Kidney tubule cell (primary cell): ENCODE measurements at regions not wholly inside any gene's neighbourhood (a gene's known extent, or its start where the extent isn't known, plus 50 kb on each side); places are given as distances from the start of the nearest gene placed in this dataset.
"Not testable (repeated sequence)": the region's sequence is repeated elsewhere in the genome, so short reads cannot be mapped to it uniquely, and the experiment has no call there.

ENCODE experiments used
- DNase-seq: peaks from one replicate; pipeline ENCODE4 v3.0.0-alpha.2; 2018; ENCODE audit warnings: low spot score

GRCh38 chr5:82644229-82644628, 366.1 kb upstream of the RPS23 start:
- DNase-seq: no peak

DNA sequence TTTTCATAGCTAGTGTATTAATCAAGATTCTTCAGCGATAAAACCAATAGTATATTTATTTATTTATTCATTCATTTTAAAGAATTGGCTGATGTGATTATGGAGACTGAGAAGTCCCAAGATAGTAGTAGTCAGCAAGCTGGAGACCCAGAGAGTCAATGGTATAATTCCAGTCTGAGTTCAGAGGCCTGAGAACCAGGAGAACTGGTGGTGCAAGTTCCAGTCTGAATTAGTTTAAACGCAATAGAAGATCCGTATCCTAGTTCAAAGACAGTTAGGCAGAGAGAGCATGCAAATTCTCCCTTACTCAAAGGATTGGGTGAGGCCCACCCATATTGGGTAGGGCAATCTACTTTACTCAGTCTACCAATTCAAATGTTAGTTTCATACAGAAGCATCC, 364.2 kb upstream of the RPS23 start:
- DNase-seq: no peak

- peak; percentile 78 for DNase-seq
Measured at GRCh38 chr5:82641331-82642003, 363.3 kb upstream of the RPS23 start.

DNA sequence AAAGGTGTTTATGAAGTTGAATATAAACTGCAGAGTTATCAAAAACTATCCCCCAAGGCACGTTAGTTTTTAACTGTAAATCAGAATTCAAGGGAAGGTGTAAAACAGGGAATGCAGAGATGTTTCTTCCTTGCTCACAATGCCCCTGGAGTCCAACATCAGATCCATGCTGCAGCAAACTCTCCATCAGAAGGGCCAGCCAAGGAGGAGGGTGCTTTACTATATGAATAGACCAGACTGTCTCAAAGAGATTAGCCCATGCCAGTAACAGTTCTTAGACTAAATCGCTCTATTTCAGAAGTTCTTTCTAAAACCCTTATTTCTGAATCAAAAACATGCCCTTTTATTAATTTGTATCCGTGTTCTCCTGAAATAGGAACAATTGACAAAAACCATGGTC, 362.8 kb upstream of the RPS23 start:
- no peak for DNase-seq

DNA sequence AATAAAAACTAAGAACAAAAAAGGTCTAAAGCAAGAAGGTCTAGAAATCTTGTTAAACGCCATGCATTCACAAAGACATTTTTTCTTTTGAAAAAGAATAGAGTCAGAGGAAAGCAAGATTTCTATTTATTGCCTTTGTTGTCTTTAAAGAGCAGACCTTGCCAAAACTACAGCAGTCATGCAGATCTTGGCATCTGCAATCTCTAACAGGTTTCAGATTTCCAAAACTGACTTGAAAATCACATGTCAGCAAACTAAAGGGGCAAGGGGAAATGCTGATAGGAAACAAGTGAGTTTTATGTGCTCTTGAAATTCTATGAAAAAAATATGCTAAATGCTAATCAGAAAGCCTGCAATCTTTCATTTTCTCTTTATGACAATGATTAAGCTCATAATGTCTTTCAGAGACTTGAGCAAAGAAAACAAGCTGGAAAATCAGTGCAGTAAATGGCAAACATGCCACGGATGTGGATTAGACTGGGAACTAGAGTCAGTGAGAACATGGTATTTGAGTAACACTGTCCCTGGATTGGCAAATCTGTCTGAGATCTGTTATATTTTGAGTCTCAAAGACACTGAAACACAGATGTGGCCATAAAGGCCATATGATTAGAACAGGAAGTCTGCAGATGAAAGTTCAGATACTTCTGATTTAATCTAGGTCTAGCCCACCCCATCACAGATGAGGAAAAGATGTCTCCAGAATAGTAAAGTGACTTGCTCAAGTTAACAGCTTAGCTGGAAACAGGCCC, 361.4 kb upstream of the RPS23 start:
- no peak for DNase-seq

GRCh38 chr5:82636591-82636990, 358.4 kb upstream of the RPS23 start:
- no peak for DNase-seq

DNA sequence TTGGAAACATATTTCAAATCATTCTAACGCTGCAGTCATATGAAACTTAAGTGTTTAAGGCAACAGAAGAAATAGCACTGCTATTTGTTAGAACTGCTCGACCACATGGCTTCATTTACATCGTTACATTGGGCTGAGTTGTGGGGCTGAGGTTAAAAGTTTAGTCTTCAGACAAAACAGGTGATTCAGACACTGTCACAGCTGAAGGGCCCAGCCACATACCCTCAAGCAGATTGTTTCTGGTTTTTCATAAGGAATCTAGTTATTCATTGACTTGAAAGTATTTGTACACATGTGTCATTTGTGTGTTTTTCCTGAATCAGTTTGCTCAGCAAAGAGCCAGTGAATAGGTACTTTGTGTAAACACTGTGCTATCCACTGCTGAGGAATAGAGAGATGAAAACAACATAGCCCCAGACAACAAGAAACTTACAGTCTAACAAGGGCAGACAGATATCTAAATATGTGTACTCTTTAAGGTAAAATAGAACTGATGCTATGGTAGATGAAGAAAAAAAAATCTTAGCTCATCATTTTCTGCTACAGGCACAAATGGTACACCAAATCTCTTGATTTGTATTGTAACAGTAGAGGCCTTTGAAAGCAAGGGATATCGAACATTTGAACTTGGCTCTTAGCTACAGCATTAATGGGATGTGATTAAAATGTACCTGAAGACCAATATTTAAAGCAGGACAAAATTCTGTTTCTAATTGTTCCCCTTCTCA, 357.6 kb upstream of the RPS23 start:
- peak; percentile 98 for DNase-seq

DNA sequence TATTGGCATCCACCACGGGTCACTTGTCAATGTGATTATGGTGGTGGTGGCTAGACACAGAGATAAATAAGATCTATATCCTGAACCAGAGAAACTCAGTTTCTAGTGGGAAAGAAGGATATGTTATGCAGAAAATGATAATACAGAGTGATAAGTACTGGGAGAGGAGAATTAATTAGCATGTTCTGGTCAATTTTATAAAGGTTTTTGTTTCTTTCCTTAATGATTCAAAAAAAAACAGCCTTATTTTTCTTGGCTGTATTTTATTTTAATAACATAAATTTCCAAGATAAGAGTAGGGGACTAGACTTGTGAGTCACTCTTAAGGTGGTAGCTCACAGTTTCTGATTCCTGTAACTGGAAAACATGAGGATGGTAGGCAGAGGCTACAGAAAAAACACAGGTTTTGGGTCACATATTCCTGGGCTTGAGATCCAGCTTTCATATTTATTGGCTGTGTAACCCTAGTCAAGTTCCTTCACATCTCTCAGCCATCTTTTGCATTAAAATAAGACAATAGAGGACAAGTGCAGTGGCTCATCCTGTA, 350.3 kb upstream of the RPS23 start:
- no peak for DNase-seq

DNA sequence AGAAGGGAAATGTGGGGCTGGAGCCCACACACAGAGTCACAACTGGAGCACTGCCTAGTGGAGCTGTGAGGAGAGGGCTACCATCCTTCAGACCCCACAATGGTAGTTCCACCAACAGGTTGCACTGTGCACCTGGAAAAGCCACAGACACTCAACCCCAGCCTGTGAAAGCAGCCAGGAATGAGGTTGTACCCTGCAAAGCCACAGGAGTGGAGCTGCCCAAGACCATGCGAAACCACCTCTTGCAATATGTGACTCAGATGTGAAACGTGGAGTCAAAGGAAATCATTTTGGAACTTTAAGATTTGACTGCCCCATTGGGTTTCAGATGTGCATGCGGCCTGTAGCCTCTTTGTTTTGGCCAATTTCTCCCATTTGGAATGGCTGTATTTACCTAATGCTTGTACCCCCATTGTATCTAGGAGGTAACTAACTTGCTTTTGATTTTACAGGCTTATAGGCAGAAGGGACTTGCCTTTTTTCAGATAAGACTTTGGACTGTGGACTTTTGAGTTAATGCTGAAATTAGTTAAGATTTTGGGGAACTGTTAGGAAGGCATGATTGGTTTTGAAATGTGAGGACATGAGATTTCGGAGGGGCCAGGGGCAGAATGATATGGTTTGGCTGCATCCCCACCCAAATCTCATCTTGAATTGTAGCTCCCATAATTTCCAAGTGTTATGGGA, 348.9 kb upstream of the RPS23 start:
- not testable (repeated sequence) for DNase-seq

DNA sequence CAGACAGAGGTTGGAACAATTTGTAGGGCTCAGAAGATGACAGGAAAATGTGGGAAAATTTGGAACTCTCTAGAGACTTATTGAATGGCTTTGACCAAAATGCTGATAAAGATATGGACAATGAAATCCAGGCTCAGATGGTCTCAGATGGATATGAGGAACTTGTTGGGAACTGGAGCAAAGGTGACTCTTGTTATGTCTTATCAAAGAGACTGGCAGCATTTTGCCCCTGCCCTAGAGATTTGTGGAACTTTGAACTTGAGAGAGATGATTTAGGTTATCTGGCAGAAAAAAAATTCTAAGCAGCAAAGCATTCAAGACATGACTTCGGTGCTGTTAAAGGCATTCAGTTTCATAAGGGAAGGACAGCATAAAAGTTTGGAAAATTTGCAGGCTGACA, 347.9 kb upstream of the RPS23 start:
- DNase-seq: not testable (repeated sequence)

- no peak for DNase-seq
Measured at GRCh38 chr5:82624062-82624461, 345.9 kb upstream of the RPS23 start.

- no peak for DNase-seq
Measured at GRCh38 chr5:82622711-82623514, 344.8 kb upstream of the RPS23 start.

DNA sequence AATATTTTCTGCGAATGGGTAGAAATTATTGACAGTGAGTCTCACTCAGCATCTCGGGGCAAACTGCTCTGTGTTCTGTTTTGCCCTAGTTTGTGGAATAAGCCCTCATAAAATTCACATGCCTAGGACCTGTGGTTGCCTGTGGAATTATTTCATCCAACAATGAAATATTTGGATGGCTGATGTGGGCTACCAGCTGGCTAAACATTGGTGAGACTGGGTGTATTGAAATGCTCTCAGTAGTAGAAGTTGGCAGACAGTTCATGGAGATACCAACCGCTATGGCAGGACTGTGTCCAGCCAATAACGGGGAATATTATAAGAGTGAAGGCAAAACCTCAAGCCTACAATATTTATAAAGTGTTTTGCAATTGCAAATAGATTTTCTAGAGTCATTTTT, 344.1 kb upstream of the RPS23 start:
- DNase-seq: no peak

DNA sequence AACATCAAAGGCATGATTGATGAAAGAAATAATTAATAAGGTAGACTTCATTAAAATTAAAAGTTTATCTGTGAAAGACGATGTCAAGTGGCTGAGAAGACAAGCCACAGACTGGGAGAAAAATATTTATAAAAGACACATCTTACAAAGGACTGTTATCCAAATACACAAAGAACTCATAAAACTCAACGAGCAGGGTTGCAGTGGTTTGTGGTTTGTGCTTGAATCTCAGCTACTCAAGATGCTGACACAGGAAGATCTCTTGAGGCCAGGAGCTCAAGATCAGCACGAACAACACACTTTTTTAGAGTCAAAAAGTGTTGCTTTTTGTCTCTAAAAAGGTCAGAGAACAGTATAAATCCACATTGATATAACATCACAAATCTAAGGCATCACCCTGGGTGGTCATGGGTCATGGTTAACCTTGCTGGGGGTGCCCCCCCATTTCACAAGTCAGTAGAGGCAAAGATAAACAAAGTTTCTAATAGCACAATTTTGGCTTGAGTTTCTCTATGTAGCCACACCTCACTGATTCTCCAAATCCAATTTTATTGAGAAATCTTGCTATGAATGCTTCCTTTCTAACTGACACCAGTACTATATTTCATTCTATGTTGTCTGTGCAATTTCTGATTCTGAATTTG, 342.9 kb upstream of the RPS23 start:
- no peak for DNase-seq

- DNase-seq: no peak
Measured at GRCh38 chr5:82619097-82619496, 340.9 kb upstream of the RPS23 start.

DNA sequence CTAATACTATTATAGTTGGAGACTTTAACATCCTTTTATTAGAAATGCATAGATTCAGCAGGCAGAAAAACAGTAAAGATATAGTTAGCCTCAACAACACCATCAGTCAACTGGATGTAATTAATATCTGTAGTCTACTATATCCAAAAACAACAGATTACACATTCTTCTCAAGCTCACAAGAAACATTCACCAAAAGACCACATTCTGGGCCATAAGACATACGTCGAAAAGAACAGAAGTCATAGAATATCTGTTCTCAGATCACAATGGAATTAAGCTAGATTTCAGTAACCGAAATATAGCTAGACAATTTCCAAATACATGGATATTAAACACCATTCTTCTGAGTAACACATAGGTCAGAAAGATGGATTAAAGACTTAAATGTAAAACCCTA, 336.6 kb upstream of the RPS23 start:
- no peak for DNase-seq

GRCh38 chr5:82613891-82614290, 335.7 kb upstream of the RPS23 start:
- peak; percentile 55 for DNase-seq

- DNase-seq: no peak
Measured at GRCh38 chr5:82610686-82611085, 332.5 kb upstream of the RPS23 start.

DNA sequence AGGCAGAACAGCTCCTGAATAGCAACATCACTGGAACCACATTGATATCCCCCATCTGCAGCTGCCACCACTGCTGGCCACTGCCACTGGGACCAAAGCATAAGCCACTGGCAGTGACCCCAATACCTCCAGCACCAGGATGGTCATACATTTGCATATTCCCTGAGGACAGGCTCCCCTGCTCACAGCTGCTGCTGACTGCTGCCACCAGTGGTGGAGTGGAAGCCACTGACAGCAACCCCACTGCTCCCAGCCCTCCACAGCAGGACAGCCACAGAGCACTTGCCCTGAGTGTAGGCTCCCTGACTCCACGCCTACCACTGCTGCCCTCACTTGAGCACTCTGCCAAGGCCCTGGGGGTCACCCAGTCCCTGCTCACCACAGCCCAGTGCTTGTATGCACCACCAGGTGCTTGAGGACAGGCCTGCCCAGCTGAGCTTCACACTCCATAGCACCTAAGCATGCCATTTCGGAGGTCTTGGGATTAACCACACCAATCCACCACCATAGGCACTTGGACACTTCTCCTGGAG, 327.4 kb upstream of the RPS23 start:
- DNase-seq: no peak
